NT2/D1 (cell line): ENCODE measurements at regions not wholly inside any gene's neighbourhood (a gene's known extent, or its start where the extent isn't known, plus 50 kb on each side); places are given as distances from the start of the nearest gene placed in this dataset.
"Not testable (repeated sequence)": the region's sequence is repeated elsewhere in the genome, so short reads cannot be mapped to it uniquely, and the experiment has no call there.

Experiments used
- SUZ12 ChIP-seq: IDR thresholded peaks from 2 replicates; pipeline ENCODE4 v1.6.1; 2011; ENCODE audit not compliant: insufficient read length, insufficient read depth; ENCODE audit errors: extremely low read depth
- YY1 ChIP-seq: IDR thresholded peaks from 2 replicates; pipeline ENCODE4 v1.6.1; 2011; ENCODE audit not compliant: insufficient read length, insufficient read depth
- ZNF274 ChIP-seq: IDR thresholded peaks from 2 replicates; pipeline ENCODE4 v1.6.1; 2011; ENCODE audit warnings: mild to moderate bottlenecking, low read depth, low read length

- not testable (repeated sequence) for TF ChIP-seq SUZ12, ZNF274, YY1
Observed at GRCh38 chr3:167019503-167019902, 360.6 kb downstream of the ZBBX start.
